Neural progenitor cell (in vitro differentiated cells): ENCODE measurements at regions not wholly inside any gene's neighbourhood (a gene's known extent, or its start where the extent isn't known, plus 50 kb on each side); places are given as distances from the start of the nearest gene placed in this dataset.

Experiments used
- CTCF ChIP-seq: fragments of 200-600 bp; sonication (generic); IDR thresholded peaks from 2 replicates; pipeline ENCODE4 v1.5.1; 2017; ENCODE audit warnings: antibody characterized with exemption, mild to moderate bottlenecking
- EZH2 ChIP-seq: fragments of 200-600 bp; sonication (generic); IDR thresholded peaks from 2 replicates; pipeline ENCODE4 v1.6.1; 2017; ENCODE audit warnings: antibody characterized with exemption, mild to moderate bottlenecking, moderate library complexity

GRCh38 chr21:32211306-32211705, 67.5 kb downstream of the MIS18A start:
- no peak for TF ChIP-seq CTCF
- no peak for TF ChIP-seq EZH2
